ENCODE measurements at regions not wholly inside any gene's neighbourhood (a gene's known extent, or its start where the extent isn't known, plus 50 kb on each side); places are given as distances from the start of the nearest gene placed in this dataset.
"Not testable (repeated sequence)": the region's sequence is repeated elsewhere in the genome, so short reads cannot be mapped to it uniquely, and the experiment has no call there.

- DNase-seq (ENCODE audit: low read depth): peak; percentile 43
Measured at GRCh38 chr2:128510701-128511397, 192.2 kb upstream of the HS6ST1 start.

GRCh38 chr2:128511731-128512378, 193.2 kb upstream of the HS6ST1 start:
- DNase-seq (ENCODE audit: low read depth): no peak

GRCh38 chr2:128512379-128513115, 193.9 kb upstream of the HS6ST1 start:
- DNase-seq (ENCODE audit: low read depth): no peak

- DNase-seq (ENCODE audit: low read depth): no peak
Measured at GRCh38 chr2:128513116-128513960, 194.7 kb upstream of the HS6ST1 start.

DNA sequence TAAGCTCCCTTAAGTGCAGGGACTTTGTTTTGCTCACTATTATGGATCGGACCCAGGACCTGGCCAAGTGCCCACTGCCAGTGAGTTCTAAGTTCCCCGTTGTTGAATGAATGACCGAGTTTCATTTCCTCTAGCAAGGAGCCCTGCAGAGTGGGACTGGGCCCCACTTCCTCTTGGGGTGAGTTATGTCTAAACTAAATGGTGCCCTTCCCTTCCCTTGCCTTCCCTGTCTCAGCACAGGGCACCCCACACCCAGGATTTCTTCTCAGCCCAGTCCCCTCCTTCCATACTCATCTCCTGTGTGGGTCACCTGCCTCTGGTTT, 195.3 kb upstream of the HS6ST1 start:
- DNase-seq (ENCODE audit: low read depth): no peak

DNA sequence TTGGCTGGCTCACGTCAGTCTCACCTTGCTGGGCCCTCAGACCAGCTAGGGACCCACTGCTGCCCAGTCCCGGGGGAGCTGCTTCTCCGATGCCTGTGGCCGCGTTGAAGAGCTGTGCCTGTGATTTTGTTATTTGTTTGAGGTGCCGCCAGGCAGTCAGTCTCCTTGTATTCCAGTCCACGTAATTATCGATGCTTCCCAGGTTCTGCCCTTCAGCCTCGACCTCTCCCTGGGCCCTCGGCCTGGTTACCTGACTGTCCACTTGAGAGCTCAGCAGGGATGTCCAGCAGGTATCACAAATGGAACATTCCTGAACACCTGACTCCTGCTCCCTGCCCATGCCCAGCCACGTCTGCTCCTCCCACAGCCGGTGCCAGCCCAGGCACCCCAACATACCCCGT, 195.9 kb upstream of the HS6ST1 start:
- no peak for DNase-seq (ENCODE audit: low read depth)

DNA sequence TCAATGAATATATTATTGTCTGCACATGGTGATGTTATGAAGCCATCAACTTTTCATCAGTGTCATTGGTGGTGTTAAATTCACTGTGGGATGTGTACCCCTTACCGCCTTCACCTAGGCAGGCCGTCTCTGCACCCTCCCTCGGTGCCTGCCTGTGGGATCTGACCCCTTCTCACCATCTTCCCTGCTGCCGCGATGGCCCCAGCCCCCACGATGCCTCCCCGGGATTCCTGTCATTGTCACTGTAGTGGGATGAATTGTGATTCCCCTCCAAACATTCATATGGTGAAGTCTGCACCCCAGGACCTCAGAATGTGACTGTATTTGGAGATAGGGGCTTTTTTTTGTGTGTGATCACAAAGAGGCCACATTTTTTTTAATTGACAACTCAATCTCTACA, 198.3 kb upstream of the HS6ST1 start:
- no peak for DNase-seq (ENCODE audit: low read depth)

GRCh38 chr2:128519028-128519427, 200.4 kb upstream of the HS6ST1 start:
- not testable (repeated sequence) for DNase-seq (ENCODE audit: low read depth)

DNA sequence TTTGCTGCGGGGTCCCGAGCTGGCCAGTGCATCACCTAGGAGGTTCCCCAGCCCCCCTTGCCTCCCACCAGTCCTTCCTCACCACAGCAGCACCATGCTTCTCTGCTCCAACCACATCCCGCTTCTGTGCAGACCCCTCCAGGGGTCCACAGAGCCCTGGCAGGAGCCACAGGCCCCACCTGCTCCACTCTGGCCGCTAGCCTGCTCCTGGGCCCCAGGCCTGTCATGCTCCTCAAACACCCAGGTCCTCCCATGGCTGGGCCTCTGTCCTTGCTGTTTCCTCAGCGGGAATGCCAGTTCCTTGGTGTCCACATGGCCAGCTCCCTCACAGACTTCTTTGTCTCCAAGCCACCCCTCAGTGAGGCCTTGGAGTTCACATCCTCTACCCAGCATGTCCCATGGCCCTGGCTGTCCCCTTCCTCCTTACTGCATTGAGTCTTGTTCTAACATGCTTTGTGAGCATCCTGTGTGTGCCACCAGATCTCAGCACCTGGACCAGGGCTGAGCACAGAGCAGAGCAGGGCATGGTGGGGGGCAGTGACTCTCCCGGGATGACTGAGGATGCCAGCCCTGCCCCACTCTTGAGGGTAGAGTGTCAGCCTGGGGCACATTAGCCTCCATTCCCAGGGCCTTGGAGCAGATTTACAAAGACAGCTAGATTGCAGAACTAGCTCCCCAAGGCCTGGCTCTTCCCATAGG, 201.0 kb upstream of the HS6ST1 start:
- DNase-seq (ENCODE audit: low read depth): no peak

DNA sequence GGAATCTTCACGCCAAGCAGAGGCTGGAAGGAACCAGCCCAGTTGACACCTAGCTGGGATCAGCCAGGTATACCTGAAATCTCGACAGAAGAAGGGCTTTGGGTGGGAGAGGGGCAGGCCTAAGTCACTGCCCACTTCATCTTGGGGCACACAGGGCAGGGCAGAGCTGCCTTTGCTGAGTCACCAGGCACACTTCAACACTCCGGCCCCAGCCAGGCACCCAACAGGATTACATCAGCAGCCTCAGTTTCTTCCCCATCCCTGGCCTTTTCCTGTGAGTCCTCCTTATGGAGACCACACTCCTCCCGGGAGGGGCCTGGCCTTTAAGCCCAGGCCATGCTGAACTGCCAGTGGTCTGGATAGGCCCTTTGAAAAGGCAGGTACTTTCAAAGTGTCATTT, 201.7 kb upstream of the HS6ST1 start:
- DNase-seq (ENCODE audit: low read depth): no peak

GRCh38 chr2:128520791-128521190, 202.1 kb upstream of the HS6ST1 start:
- DNase-seq (ENCODE audit: low read depth): no peak

DNA sequence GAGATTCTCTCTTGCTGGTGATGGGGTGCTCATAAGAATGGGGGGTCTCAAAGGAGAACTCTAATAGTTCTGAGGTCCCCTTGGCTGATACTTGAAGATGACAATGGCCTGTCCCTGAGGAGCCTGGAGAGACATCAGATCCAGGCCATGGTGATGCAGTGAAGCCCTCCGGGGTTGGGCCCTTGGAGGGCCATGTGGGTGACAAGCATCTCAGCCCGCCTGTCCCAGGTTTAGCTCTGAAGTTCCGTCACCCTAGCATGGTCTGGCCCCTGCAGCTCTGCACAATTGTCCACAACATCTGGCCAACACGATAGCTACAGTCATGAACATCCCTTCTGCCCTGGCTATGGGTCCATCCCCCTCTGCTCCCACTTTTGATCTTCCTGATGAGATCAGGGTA, 202.8 kb upstream of the HS6ST1 start:
- DNase-seq (ENCODE audit: low read depth): no peak

DNA sequence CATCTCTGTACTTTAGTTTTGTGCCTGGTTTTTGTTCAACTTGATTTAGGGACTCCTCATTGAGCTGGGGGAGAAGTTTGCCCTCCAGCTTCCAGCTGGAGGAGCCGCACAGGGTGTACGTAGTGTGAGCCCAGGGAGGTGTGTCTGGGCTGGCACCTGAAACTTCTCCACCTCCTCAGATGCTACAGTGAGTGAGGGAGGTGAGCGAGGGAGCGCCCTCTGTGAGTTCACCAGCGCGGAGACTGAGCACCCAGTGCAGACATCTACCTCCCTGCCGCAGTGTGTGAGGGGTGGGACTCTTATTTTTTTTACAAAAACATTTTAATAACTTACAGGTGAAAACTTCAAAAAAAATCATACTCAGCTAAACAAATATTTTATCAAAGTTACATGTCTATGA, 204.2 kb upstream of the HS6ST1 start:
- no peak for DNase-seq (ENCODE audit: low read depth)

- no peak for DNase-seq (ENCODE audit: low read depth)
Measured at GRCh38 chr2:128523457-128523856, 204.8 kb upstream of the HS6ST1 start.

- DNase-seq (ENCODE audit: low read depth): no peak
Measured at GRCh38 chr2:128524183-128524582, 205.5 kb upstream of the HS6ST1 start.

GRCh38 chr2:128525653-128526052, 207.0 kb upstream of the HS6ST1 start:
- no peak for DNase-seq (ENCODE audit: low read depth)

- no peak for DNase-seq (ENCODE audit: low read depth)
Measured at GRCh38 chr2:128526455-128526976, 207.8 kb upstream of the HS6ST1 start.

DNA sequence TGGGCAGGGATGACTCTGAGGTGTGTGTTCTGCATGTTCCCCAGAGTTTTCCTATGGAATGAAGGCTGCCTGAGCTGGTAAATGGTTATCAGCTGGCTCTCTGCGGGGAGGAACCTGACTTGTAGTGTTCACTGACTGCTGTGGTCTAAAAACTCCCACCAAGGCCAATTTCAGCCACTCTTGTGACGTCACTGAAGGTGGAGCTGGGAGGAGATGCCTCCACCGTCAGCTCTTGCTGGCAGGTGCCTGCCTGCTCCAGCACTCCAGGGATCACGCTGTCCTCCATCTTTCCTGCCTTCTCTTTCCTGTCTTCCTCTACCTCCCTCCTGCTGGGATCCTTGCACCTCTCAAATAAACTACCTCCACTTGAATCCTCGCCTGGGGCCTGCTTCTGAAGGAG, 209.5 kb upstream of the HS6ST1 start:
- DNase-seq (ENCODE audit: low read depth): no peak

DNA sequence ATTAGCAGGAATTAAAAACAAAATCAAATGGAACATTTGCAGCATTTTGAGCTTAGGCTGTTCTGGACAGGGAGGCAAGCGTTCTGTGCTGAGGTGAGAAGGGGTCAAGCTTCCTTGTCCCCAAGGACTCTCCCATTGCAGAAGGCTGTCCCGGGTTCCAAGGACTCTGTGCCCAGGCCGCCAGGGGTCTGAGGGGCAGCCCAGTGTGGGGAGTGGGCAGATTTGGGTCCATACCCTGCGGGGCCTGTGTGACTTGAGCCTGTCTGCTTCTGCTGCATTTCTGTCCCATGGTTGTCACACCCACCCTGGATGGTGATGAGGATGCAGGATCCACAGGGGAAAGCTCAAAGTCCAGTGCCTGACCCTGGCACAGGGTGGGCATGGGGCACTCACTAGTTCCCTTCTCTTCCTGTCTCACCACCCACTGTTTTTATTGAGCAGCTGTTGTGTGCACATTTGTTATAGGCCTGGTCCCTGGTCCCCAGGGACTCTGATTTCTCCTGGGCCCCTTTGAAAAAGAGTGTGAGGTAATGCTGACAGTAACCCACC, 211.4 kb upstream of the HS6ST1 start:
- DNase-seq (ENCODE audit: low read depth): no peak

DNA sequence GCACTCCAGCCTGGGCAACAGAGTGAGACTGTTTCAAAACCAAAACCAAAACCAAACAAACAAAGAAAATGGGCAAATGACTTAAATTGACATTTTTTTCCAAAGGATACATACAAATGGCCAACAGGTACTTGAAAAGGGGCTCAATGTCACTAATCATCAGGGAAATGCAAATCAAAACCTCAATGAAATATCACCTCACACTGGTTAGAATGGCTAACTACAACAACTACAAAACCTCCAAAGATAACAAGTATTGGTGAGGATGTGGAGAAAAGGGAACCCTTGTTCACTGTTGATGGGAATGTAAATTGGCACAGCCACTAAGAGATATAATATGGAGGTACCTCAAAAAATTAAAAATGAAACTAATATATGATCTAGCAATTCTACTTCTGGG, 213.2 kb upstream of the HS6ST1 start:
- DNase-seq (ENCODE audit: low read depth): no peak

DNA sequence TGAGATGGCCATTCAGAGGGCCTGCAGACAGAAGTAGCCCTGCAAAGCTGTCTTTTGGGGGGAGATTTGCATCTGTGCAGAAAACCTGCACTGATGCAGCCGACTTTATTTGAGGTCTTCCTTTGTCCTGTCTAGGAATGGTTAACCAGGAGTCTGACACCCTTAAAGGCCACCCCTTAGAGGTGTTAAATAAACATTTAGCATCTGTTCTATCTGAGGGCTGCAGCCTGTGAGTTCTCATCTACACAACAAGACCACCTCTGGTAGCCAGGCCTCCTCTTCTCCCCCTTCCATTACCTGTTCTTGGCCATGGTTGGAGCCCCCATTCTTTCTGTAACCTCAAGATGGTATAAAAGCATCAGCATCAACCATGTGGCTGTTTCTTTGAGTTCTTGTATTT, 214.4 kb upstream of the HS6ST1 start:
- no peak for DNase-seq (ENCODE audit: low read depth)
